CD4-positive, alpha-beta T cell (primary cell): ENCODE measurements at regions not wholly inside any gene's neighbourhood (a gene's known extent, or its start where the extent isn't known, plus 50 kb on each side); places are given as distances from the start of the nearest gene placed in this dataset.

ENCODE experiments used
- ATAC-seq: fragments of 200-7000 bp; cut with Tn5 transposase; one replicate; pipeline ENCODE4 v1.10.0; 2022; ENCODE audit warnings: mild to moderate bottlenecking; ENCODE audit not compliant: poor library complexity
- CTCF ChIA-PET: fragments of 350-600 bp; sonication (Branson Sonifier 250); formaldehyde crosslinking; loops from one replicate; lab custom pipeline; 2021; ENCODE audit warnings: antibody characterized with exemption, inconsistent platforms; lab: Charles Lee
- POLR2A ChIA-PET: fragments of 350-600 bp; sonication (Branson Sonifier 250); formaldehyde crosslinking; loops from one replicate; lab custom pipeline; 2021; ENCODE audit warnings: antibody characterized with exemption, inconsistent platforms; lab: Charles Lee
- DNase-seq, 14 experiments: peaks; one replicate each; pipeline ENCODE4 v3.0.0-alpha.2; 2013 to 2020; ENCODE audit warnings: mixed read lengths in 2 of 14
- H3K27ac ChIP-seq, 2 donors: one replicate each; pipeline versions ENCODE4 v1.5.1 to v1.7.0; 2013; ENCODE audit warnings: low read length in 2 of 2, low read depth in 1 of 2, mild to moderate bottlenecking in 1 of 2
- H3K27me3 ChIP-seq, 2 experiments: 1 replicate in 1 of 2; 2 replicates in 1 of 2; pipeline versions ENCODE4 v1.6.1 to v1.7.0; 2013; ENCODE audit warnings: low read length in 2 of 2, control low read depth in 1 of 2, mild to moderate bottlenecking in 1 of 2, moderate library complexity in 1 of 2; ENCODE audit not compliant: insufficient read depth in 2 of 2, control insufficient read depth in 1 of 2
- H3K36me3 ChIP-seq: one replicate; pipeline ENCODE4 v1.6.1; 2013; ENCODE audit warnings: low read length, control low read depth; ENCODE audit not compliant: insufficient read depth
- H3K4me1 ChIP-seq: one replicate; pipeline ENCODE4 v1.6.1; 2013; ENCODE audit warnings: low read length, control low read depth; ENCODE audit not compliant: insufficient read depth
- H3K4me3 ChIP-seq: one replicate; pipeline ENCODE4 v1.5.1; 2013; ENCODE audit warnings: mild to moderate bottlenecking, low read length, moderate library complexity
- H3K9me3 ChIP-seq, 2 experiments: 1 replicate in 1 of 2; 2 replicates in 1 of 2; pipeline versions ENCODE4 v1.6.1 to v1.7.0; 2013; ENCODE audit warnings: low read length in 2 of 2, mild to moderate bottlenecking in 2 of 2, control low read depth in 1 of 2, moderate library complexity in 1 of 2; ENCODE audit not compliant: control insufficient read depth in 1 of 2, insufficient read depth in 1 of 2
- H3K27ac Mint-ChIP-seq: one replicate; pipeline ENCODE4 v1.8.0; 2020; ENCODE audit warnings: mixed read lengths
- H3K27me3 Mint-ChIP-seq: one replicate; pipeline ENCODE4 v1.8.0; 2021; ENCODE audit warnings: mixed read lengths
- H3K36me3 Mint-ChIP-seq: one replicate; pipeline ENCODE4 v1.8.0; 2021; ENCODE audit warnings: low read depth, mixed read lengths
- H3K4me1 Mint-ChIP-seq: one replicate; pipeline ENCODE4 v1.8.0; 2021; ENCODE audit warnings: low read depth, mixed read lengths
- H3K4me3 Mint-ChIP-seq: one replicate; pipeline ENCODE4 v1.8.0; 2020; ENCODE audit warnings: mild to moderate bottlenecking, mixed read lengths
- H3K9me3 Mint-ChIP-seq: one replicate; pipeline ENCODE4 v1.8.0; 2020; ENCODE audit warnings: mixed read lengths
- intact Hi-C, 2 experiments: fragments of 100-400 bp; cut with DNase I in 1 of 2; cut with micrococcal nuclease in 1 of 2; formaldehyde crosslinking; loops; one replicate each; pipeline versions ENCODE4 v1.15.1 to v1.9.0; 2023 to 2025; cut with DNase I, micrococcal nuclease
- TF ChIP-seq, protein P1 (sequence below): fragments of 200-600 bp; IDR thresholded peaks from one replicate; pipeline ENCODE4 v1.8.0; 2022; ENCODE audit warnings: antibody characterized with exemption, mild to moderate bottlenecking

- Histone ChIP-seq H3K4me1 (peaks cover 7% of the 10 kb centered on the region), H3K27ac (no peak overlapping the region), H3K9me3 (no peaks in the 10 kb centered on the region), H3K27me3 (peaks cover 0 to 2% of the 10 kb centered on the region in 2 experiments), H3K4me3 (no peak overlapping the region), H3K36me3 (no peaks in the 10 kb centered on the region)
- peak; percentile 77 for ATAC-seq
- DNase-seq, result peak; percentile 44 to 83 (median 68)
- no peaks in the 10 kb centered on the region for H3K9me3 Mint-ChIP-seq
- no peaks in the 10 kb centered on the region for H3K27me3 Mint-ChIP-seq
- ChIA-PET POLR2A (no interaction called here), CTCF (no interaction called here)
- H3K27ac Mint-ChIP-seq, result no peak overlapping the region
- TF ChIP-seq, protein P1, sequence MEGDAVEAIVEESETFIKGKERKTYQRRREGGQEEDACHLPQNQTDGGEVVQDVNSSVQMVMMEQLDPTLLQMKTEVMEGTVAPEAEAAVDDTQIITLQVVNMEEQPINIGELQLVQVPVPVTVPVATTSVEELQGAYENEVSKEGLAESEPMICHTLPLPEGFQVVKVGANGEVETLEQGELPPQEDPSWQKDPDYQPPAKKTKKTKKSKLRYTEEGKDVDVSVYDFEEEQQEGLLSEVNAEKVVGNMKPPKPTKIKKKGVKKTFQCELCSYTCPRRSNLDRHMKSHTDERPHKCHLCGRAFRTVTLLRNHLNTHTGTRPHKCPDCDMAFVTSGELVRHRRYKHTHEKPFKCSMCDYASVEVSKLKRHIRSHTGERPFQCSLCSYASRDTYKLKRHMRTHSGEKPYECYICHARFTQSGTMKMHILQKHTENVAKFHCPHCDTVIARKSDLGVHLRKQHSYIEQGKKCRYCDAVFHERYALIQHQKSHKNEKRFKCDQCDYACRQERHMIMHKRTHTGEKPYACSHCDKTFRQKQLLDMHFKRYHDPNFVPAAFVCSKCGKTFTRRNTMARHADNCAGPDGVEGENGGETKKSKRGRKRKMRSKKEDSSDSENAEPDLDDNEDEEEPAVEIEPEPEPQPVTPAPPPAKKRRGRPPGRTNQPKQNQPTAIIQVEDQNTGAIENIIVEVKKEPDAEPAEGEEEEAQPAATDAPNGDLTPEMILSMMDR, result peak; percentile 35
- no peak overlapping the region for H3K4me3 Mint-ChIP-seq
- H3K4me1 Mint-ChIP-seq, result peaks cover 7% of the 10 kb centered on the region
- no peaks in the 10 kb centered on the region for H3K36me3 Mint-ChIP-seq
- intact Hi-C loops, result loop anchor here in 1 of 2 experiments (5.0 kb wide), 1 partner anchor 642 kb away; no protein-coding TSS in a partner anchor
These were observed 279.1 kb downstream of the TTC6 start for GRCh38 chr14:37874429-37875109.

DNA sequence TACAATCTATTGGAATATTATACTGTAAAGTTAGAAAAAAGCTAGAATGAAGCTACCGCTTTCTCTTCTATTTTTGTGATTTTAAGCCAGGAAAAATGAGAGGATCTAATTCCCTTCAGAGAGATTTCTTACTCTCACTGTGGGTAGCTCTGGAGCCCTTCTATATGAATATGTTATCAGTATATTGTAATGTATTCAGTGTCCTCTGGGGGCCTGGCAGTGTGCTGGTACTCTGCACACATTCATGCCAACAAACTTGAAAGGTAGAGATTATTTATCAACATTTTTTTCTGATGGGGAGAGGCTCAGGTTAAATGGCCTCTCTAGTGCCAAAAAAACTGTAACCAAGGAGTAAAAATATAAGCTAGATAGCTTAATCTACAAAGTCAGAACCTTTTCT, 292.8 kb downstream of the TTC6 start:
- ChIA-PET CTCF (no interaction called here), POLR2A (no interaction called here)
- TF ChIP-seq, protein P1, result no peak
- H3K9me3 Mint-ChIP-seq, result no peaks in the 10 kb centered on the region
- H3K4me3 ChIP-seq, result no peak overlapping the region
- H3K4me1 ChIP-seq, result no peaks in the 10 kb centered on the region
- DNase-seq (no peak), ATAC-seq (no peak)
- no peaks in the 10 kb centered on the region for H3K36me3 Mint-ChIP-seq
- H3K27ac Mint-ChIP-seq, result no peak overlapping the region
- peaks cover 8% of the 10 kb centered on the region for H3K27me3 Mint-ChIP-seq
- no peaks in the 10 kb centered on the region for H3K27me3 ChIP-seq
- no peak overlapping the region for H3K4me3 Mint-ChIP-seq
- intact Hi-C loops, result no loop called here
- no peak overlapping the region for H3K27ac ChIP-seq
- H3K9me3 ChIP-seq, result no peaks in the 10 kb centered on the region
- no peaks in the 10 kb centered on the region for H3K4me1 Mint-ChIP-seq
- no peaks in the 10 kb centered on the region for H3K36me3 ChIP-seq

GRCh38 chr14:37889087-37889486, 293.7 kb downstream of the TTC6 start:
- ChIA-PET CTCF (no interaction called here), POLR2A (no interaction called here)
- no peaks in the 10 kb centered on the region for H3K36me3 Mint-ChIP-seq
- ATAC-seq (no peak), DNase-seq (no peak)
- no peaks in the 10 kb centered on the region for H3K36me3 ChIP-seq
- no peak overlapping the region for H3K4me3 Mint-ChIP-seq
- no peaks in the 10 kb centered on the region for H3K9me3 ChIP-seq
- no peak overlapping the region for H3K27ac ChIP-seq
- no peak overlapping the region for H3K27ac Mint-ChIP-seq
- no peaks in the 10 kb centered on the region for H3K9me3 Mint-ChIP-seq
- no peaks in the 10 kb centered on the region for H3K4me1 ChIP-seq
- H3K27me3 Mint-ChIP-seq, result peaks cover 8% of the 10 kb centered on the region
- TF ChIP-seq, protein P1, result no peak
- no peaks in the 10 kb centered on the region for H3K27me3 ChIP-seq
- intact Hi-C loops, result no loop called here
- no peaks in the 10 kb centered on the region for H3K4me1 Mint-ChIP-seq
- no peak overlapping the region for H3K4me3 ChIP-seq
